Glutamatergic neuron (in vitro differentiated cells): ENCODE measurements at regions not wholly inside any gene's neighbourhood (a gene's known extent, or its start where the extent isn't known, plus 50 kb on each side); places are given as distances from the start of the nearest gene placed in this dataset.

Experiments used
- DNase-seq: peaks from one replicate; pipeline ENCODE4 v3.0.0; 2022
- H3K27ac Mint-ChIP-seq: one replicate; pipeline ENCODE4 v1.8.0; 2020; ENCODE audit warnings: mild to moderate bottlenecking, mixed read lengths, inconsistent platforms; ENCODE audit not compliant: unreplicated experiment
- H3K27me3 Mint-ChIP-seq: one replicate; pipeline ENCODE4 v1.8.0; 2020; ENCODE audit warnings: mild to moderate bottlenecking, moderate library complexity, mixed read lengths, inconsistent platforms; ENCODE audit not compliant: unreplicated experiment
- H3K36me3 Mint-ChIP-seq: one replicate; pipeline ENCODE4 v1.8.0; 2020; ENCODE audit warnings: mild to moderate bottlenecking, mixed read lengths, inconsistent platforms; ENCODE audit not compliant: unreplicated experiment
- H3K4me1 Mint-ChIP-seq: one replicate; pipeline ENCODE4 v1.8.0; 2020; ENCODE audit warnings: mild to moderate bottlenecking, low read depth, mixed read lengths, inconsistent platforms; ENCODE audit not compliant: unreplicated experiment
- H3K4me3 Mint-ChIP-seq: one replicate; pipeline ENCODE4 v1.8.0; 2020; ENCODE audit warnings: mild to moderate bottlenecking, mixed read lengths, inconsistent platforms; ENCODE audit not compliant: unreplicated experiment
- H3K9me3 Mint-ChIP-seq: one replicate; pipeline ENCODE4 v1.8.0; 2020; ENCODE audit warnings: mild to moderate bottlenecking, moderate library complexity, mixed read lengths, inconsistent platforms; ENCODE audit not compliant: unreplicated experiment
- TF ChIP-seq, protein P1 (sequence below): fragments of 200-600 bp; sonication (generic); IDR thresholded peaks from one replicate; pipeline ENCODE4 v1.5.0; 2021; ENCODE audit not compliant: partially characterized antibody, unreplicated experiment

DNA sequence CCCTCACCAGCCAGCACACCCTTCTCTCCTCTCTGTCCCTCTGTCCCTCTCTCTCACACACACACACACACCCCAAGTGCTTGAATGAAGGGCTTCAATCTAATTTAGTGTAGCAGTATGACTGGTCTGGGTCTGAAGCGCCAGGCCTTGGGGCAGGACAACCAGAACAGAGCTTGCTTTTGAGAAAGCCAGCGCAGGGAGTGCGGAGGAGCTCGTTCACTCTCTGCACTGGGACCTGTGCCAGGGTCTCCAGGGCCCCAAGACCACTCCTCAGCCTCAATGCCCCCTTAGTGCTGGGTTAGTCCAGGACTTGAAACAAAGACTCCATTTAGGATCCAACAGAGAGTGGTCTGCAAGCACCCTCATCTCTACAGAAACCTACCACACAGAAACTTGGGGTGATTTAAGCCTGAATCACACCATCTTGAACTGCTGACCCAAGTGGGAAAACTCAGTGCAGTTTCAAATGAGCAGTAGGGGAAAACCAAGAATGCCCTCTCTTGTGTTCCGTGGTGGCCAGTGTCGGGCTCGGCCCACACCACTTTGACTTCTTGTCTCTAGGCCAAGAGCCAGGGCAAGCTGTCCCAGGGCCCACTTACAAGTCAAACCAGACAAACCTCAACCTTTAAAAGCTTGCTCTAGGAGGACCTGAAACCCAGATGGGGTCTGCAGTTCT is 66.6 kb upstream of the WIPF1 start:
- DNase-seq: no peak
- TF ChIP-seq, protein P1, sequence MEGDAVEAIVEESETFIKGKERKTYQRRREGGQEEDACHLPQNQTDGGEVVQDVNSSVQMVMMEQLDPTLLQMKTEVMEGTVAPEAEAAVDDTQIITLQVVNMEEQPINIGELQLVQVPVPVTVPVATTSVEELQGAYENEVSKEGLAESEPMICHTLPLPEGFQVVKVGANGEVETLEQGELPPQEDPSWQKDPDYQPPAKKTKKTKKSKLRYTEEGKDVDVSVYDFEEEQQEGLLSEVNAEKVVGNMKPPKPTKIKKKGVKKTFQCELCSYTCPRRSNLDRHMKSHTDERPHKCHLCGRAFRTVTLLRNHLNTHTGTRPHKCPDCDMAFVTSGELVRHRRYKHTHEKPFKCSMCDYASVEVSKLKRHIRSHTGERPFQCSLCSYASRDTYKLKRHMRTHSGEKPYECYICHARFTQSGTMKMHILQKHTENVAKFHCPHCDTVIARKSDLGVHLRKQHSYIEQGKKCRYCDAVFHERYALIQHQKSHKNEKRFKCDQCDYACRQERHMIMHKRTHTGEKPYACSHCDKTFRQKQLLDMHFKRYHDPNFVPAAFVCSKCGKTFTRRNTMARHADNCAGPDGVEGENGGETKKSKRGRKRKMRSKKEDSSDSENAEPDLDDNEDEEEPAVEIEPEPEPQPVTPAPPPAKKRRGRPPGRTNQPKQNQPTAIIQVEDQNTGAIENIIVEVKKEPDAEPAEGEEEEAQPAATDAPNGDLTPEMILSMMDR: no peak
- peaks cover 2% of the 10 kb centered on the region for H3K9me3 Mint-ChIP-seq
- no peak overlapping the region for H3K27ac Mint-ChIP-seq
- H3K4me3 Mint-ChIP-seq: no peak overlapping the region
- no peaks in the 10 kb centered on the region for H3K36me3 Mint-ChIP-seq
- peaks cover 2% of the 10 kb centered on the region for H3K27me3 Mint-ChIP-seq
- no peaks in the 10 kb centered on the region for H3K4me1 Mint-ChIP-seq

GRCh38 chr2:174663550-174663949 is 65.9 kb upstream of the WIPF1 start:
- Mint-ChIP-seq H3K9me3 (peaks cover 2% of the 10 kb centered on the region), H3K4me1 (no peaks in the 10 kb centered on the region), H3K27ac (no peak overlapping the region), H3K36me3 (no peaks in the 10 kb centered on the region), H3K4me3 (no peak overlapping the region), H3K27me3 (peaks cover 2% of the 10 kb centered on the region)
- no peak for DNase-seq
- TF ChIP-seq, protein P1: no peak

DNA sequence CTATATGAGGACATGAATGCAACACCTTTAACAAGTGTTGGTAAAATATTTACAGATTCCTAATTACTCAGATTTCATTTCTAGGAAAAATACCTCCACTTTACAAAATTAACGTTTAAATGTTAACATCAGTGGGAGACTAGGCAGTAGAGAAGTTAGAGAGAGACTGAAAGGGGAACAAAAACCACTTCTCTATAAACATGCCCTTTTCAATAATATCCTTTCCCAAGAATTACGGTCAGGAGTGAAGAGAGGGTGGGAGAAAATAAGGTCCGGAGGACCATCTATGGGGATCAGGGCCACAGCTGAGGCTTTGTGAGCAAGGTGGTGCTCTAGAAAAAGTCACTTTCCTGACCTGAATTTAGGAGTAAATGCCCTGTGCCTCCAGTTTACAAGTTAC is 65.3 kb upstream of the WIPF1 start:
- no peaks in the 10 kb centered on the region for H3K36me3 Mint-ChIP-seq
- no peak for DNase-seq
- H3K27me3 Mint-ChIP-seq: peaks cover 2% of the 10 kb centered on the region
- H3K9me3 Mint-ChIP-seq: peaks cover 2% of the 10 kb centered on the region
- no peak overlapping the region for H3K4me3 Mint-ChIP-seq
- TF ChIP-seq, protein P1: no peak
- H3K27ac Mint-ChIP-seq: no peak overlapping the region
- no peaks in the 10 kb centered on the region for H3K4me1 Mint-ChIP-seq

DNA sequence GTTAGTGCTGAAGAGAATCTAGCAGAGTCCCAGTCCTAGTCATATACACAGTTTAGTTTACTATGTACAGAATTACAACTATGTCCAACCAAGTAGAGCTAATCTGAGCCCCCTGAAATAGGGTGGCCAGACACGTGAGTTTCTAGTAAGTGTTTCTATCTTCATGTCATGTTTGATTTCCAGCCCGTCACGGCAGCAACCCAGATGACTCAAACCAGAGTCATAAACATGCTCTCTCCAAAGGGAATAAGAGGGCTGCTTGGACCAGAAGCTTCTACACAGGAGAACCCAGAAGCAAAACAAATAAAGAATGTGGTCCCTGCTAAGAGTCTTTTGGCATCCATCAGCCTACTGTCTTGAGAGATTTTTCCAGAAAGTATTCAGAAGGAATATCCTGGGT is 64.9 kb upstream of the WIPF1 start:
- no peak for DNase-seq
- H3K4me3 Mint-ChIP-seq: no peak overlapping the region
- H3K27ac Mint-ChIP-seq: no peak overlapping the region
- H3K4me1 Mint-ChIP-seq: no peaks in the 10 kb centered on the region
- no peaks in the 10 kb centered on the region for H3K36me3 Mint-ChIP-seq
- TF ChIP-seq, protein P1: no peak
- H3K9me3 Mint-ChIP-seq: peaks cover 2% of the 10 kb centered on the region
- H3K27me3 Mint-ChIP-seq: peaks cover 2% of the 10 kb centered on the region

DNA sequence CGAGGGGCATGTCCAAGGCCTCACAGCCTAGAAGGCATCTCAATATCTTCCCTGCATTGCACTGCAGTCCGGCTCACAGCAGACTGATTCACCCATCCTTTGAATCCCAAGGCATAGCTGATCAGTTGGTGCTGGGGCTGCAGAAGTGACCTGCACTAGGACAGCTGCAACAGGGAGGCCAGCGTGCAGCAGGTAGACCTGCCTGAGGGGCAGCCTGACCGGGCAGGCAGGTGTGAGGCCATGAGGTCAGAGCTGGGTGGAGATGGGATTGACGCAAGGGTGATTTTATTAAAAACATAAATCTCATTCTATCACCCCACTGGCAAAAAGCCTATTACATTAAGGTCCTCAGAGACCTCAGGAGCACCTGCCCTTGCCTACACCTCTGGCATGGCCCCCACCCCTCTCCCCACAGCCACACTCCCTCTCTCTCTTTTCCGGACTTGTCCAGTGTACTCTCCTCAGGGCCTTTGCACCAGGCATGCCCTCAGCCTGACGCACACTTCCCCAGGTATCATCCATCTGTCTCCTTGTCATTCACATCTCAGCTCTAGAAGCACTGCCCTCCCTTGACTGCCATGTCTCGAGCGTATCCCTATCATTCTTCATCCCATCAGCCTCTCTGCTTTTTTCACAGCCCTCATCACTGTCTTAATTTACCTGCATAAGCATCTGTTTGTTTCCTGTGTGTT is 63.5 kb upstream of the WIPF1 start:
- peaks cover 2% of the 10 kb centered on the region for H3K27me3 Mint-ChIP-seq
- H3K9me3 Mint-ChIP-seq: peaks cover 2% of the 10 kb centered on the region
- H3K4me1 Mint-ChIP-seq: no peaks in the 10 kb centered on the region
- no peaks in the 10 kb centered on the region for H3K36me3 Mint-ChIP-seq
- H3K4me3 Mint-ChIP-seq: no peak overlapping the region
- H3K27ac Mint-ChIP-seq: no peak overlapping the region
- no peak for DNase-seq
- TF ChIP-seq, protein P1: no peak
